ENCODE measurements at regions not wholly inside any gene's neighbourhood (a gene's known extent, or its start where the extent isn't known, plus 50 kb on each side); places are given as distances from the start of the nearest gene placed in this dataset.

GRCh38 chr1:25030674-25031589, 100.9 kb upstream of the RUNX3 start:
- H3K27ac ChIP-seq = no peak overlapping the region
- no peak for DNase-seq
- no peaks in the 10 kb centered on the region for H3K36me3 ChIP-seq
- peaks cover 31% of the 10 kb centered on the region for H3K4me1 ChIP-seq
- no peak for TF ChIP-seq CTCF (IDR thresholded peaks at IDR 0.05)
- intact Hi-C loops (cut with DNase I) = no loop called here
- no peaks in the 10 kb centered on the region for H3K9me3 ChIP-seq
- ATAC-seq = no peak
- H3K4me3 ChIP-seq = no peak overlapping the region
- peaks cover 7% of the 10 kb centered on the region for H3K27me3 ChIP-seq

GRCh38 chr1:25030012-25030411, 99.9 kb upstream of the RUNX3 start:
- H3K36me3 ChIP-seq = no peaks in the 10 kb centered on the region
- peaks cover 30% of the 10 kb centered on the region for H3K4me1 ChIP-seq
- TF ChIP-seq CTCF (IDR thresholded peaks at IDR 0.05) = no peak
- intact Hi-C loops (cut with DNase I) = no loop called here
- no peaks in the 10 kb centered on the region for H3K9me3 ChIP-seq
- ATAC-seq (no peak), DNase-seq (no peak)
- H3K27ac ChIP-seq = no peak overlapping the region
- peaks cover 7% of the 10 kb centered on the region for H3K27me3 ChIP-seq
- H3K4me3 ChIP-seq = no peak overlapping the region

- H3K36me3 ChIP-seq = no peaks in the 10 kb centered on the region
- no peaks in the 10 kb centered on the region for H3K9me3 ChIP-seq
- no peak for TF ChIP-seq CTCF (IDR thresholded peaks at IDR 0.05)
- DNase-seq = no peak
- H3K27me3 ChIP-seq = peaks cover 7% of the 10 kb centered on the region
- ATAC-seq = no peak
- H3K4me1 ChIP-seq = peaks cover 21% of the 10 kb centered on the region
- H3K27ac ChIP-seq = peak overlapping the region; percentile 11
- no peak overlapping the region for H3K4me3 ChIP-seq
- intact Hi-C loops (cut with DNase I) = no loop called here
These were observed 99.0 kb upstream of the RUNX3 start for GRCh38 chr1:25028907-25029599.

- no peak for ATAC-seq
- H3K36me3 ChIP-seq = no peaks in the 10 kb centered on the region
- H3K9me3 ChIP-seq = no peaks in the 10 kb centered on the region
- intact Hi-C loops (cut with DNase I) = no loop called here
- DNase-seq = no peak
- TF ChIP-seq CTCF (IDR thresholded peaks at IDR 0.05) = no peak
- H3K4me1 ChIP-seq = peaks cover 21% of the 10 kb centered on the region
- H3K27me3 ChIP-seq = peaks cover 7% of the 10 kb centered on the region
- H3K4me3 ChIP-seq = no peak overlapping the region
- H3K27ac ChIP-seq = no peak overlapping the region
These were observed 98.5 kb upstream of the RUNX3 start for GRCh38 chr1:25028587-25028906.

- H3K4me1 ChIP-seq = peaks cover 19% of the 10 kb centered on the region
- intact Hi-C loops (cut with DNase I) = no loop called here
- H3K9me3 ChIP-seq = no peaks in the 10 kb centered on the region
- no peak for TF ChIP-seq CTCF (IDR thresholded peaks at IDR 0.05)
- peaks cover 7% of the 10 kb centered on the region for H3K27me3 ChIP-seq
- no peaks in the 10 kb centered on the region for H3K36me3 ChIP-seq
- DNase-seq (no peak), ATAC-seq (no peak)
- no peak overlapping the region for H3K27ac ChIP-seq
- no peak overlapping the region for H3K4me3 ChIP-seq
These were observed 97.9 kb upstream of the RUNX3 start for GRCh38 chr1:25027822-25028586.

Data from upper lobe of right lung (tissue), 1 donor.